Tibial artery (tissue), 4 donors: ENCODE measurements at regions not wholly inside any gene's neighbourhood (a gene's known extent, or its start where the extent isn't known, plus 50 kb on each side); places are given as distances from the start of the nearest gene placed in this dataset.

Source experiments
- DNase-seq, 2 donors: peaks; one replicate each; pipeline ENCODE4 v3.0.0-alpha.2; 2019
- H3K27ac ChIP-seq, 2 donors: fragments of 200-600 bp; sonication (generic) in 1 of 2; 1 replicate in 1 of 2; 2 replicates in 1 of 2; pipeline ENCODE4 v1.5.1; 2018 to 2019; ENCODE audit warnings: mild to moderate bottlenecking in 1 of 2
- H3K27me3 ChIP-seq, 2 donors: fragments of 200-600 bp; sonication (generic) in 1 of 2; one replicate each; pipeline versions ENCODE4 v1.5.1 to v1.6.0; 2016 to 2019
- H3K36me3 ChIP-seq, 3 donors: fragments of 200-600 bp; sonication (generic) in 2 of 3; one replicate each; pipeline ENCODE4 v1.5.1; 2016 to 2019; ENCODE audit warnings: mild to moderate bottlenecking in 2 of 3
- H3K4me1 ChIP-seq, 4 donors: fragments of 200-600 bp; sonication (generic) in 2 of 4; 1 replicate in 3 of 4; 2 replicates in 1 of 4; pipeline ENCODE4 v1.5.1; 2016 to 2019
- H3K4me3 ChIP-seq, 2 donors: fragments of 200-600 bp; sonication (generic) in 1 of 2; 1 replicate in 1 of 2; 2 replicates in 1 of 2; pipeline ENCODE4 v1.5.1; 2018 to 2019; ENCODE audit warnings: mild to moderate bottlenecking in 2 of 2
- H3K9me3 ChIP-seq, 3 donors: fragments of 200-600 bp; sonication (generic) in 1 of 3; one replicate each; pipeline ENCODE4 v1.5.1; 2016 to 2019
- intact Hi-C: fragments of 100-400 bp; cut with DNase I; formaldehyde crosslinking; loops from one replicate; pipeline ENCODE4 v1.15.0; 2023; ENCODE audit warnings: low total_unique reads
- TF ChIP-seq, protein P1 (sequence below), 2 experiments: fragments of 200-600 bp in 1 of 2; fragments of 450-650 bp in 1 of 2; IDR thresholded peaks; one replicate each; pipeline ENCODE4 v1.5.1; 2017 to 2019; ENCODE audit warnings: antibody characterized with exemption in 2 of 2, mild to moderate bottlenecking in 1 of 2, moderate library complexity in 1 of 2

DNA sequence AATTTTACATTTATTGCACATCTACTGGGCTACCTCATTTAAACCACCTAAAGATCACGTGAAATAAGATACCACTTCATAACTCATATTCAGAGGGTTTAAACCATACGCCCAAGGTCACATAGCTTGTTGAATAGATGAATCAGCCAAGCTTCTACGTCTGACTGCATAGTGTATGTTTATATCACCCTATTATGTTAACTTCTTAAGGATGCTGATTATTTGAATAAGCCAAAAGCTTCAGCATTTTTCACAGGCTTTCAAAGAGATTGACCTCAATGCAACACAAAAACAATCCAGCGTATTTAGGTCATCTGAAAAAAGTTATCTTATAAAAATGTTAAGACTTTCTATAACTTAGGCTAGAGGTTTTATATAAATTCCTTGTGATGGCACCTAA, 373.8 kb downstream of the TGFB2 start:
- TF ChIP-seq, protein P1, sequence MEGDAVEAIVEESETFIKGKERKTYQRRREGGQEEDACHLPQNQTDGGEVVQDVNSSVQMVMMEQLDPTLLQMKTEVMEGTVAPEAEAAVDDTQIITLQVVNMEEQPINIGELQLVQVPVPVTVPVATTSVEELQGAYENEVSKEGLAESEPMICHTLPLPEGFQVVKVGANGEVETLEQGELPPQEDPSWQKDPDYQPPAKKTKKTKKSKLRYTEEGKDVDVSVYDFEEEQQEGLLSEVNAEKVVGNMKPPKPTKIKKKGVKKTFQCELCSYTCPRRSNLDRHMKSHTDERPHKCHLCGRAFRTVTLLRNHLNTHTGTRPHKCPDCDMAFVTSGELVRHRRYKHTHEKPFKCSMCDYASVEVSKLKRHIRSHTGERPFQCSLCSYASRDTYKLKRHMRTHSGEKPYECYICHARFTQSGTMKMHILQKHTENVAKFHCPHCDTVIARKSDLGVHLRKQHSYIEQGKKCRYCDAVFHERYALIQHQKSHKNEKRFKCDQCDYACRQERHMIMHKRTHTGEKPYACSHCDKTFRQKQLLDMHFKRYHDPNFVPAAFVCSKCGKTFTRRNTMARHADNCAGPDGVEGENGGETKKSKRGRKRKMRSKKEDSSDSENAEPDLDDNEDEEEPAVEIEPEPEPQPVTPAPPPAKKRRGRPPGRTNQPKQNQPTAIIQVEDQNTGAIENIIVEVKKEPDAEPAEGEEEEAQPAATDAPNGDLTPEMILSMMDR (IDR thresholded peaks at IDR 0.05), result no peak
- DNase-seq, result no peak
- H3K9me3 ChIP-seq, result no peaks in the 10 kb centered on the region
- H3K4me1 ChIP-seq, result peaks cover 0 to 10% (median 0%) of the 10 kb centered on the region in 4 donors
- H3K36me3 ChIP-seq, result no peaks in the 10 kb centered on the region
- H3K4me3 ChIP-seq, result no peak overlapping the region
- no peak overlapping the region for H3K27ac ChIP-seq
- H3K27me3 ChIP-seq, result no peaks in the 10 kb centered on the region
- intact Hi-C loops, result no loop called here

DNA sequence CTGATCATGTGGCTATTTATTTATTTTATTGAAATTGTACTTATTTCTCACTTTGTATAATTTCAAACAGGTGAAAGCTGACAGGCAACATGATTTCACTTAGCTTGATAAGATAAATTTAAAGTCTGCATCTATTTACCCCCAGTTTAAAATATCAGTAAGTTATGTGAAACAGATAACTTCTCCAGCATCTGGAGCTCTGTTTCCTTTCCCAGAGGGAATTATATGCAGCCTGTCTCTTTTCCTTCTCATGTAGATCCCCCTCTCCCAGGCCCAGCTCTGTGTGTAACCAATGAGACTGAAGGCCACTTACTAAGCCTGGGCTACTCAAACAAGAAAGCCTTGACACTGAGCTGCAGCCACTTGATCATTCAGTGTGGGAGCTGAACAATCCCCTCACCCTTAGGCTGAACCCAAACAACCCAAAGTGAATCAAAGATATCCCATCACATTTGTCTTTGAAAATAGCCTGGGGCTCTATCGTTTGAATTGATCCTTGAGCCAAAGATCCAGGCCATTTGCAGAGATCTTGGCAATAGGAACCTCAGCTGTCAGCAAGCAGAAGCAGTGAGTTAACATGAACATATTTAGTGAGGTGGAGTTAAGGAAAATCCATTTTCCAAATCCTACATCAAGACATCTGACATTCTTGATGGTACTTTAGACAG, 383.9 kb downstream of the TGFB2 start:
- Histone ChIP-seq H3K27ac (no peak overlapping the region), H3K4me3 (no peak overlapping the region), H3K36me3 (no peaks in the 10 kb centered on the region), H3K27me3 (no peaks in the 10 kb centered on the region), H3K4me1 (no peaks in the 10 kb centered on the region), H3K9me3 (no peaks in the 10 kb centered on the region)
- intact Hi-C loops, result no loop called here
- TF ChIP-seq, protein P1 (IDR thresholded peaks at IDR 0.05), result no peak
- no peak for DNase-seq

DNA sequence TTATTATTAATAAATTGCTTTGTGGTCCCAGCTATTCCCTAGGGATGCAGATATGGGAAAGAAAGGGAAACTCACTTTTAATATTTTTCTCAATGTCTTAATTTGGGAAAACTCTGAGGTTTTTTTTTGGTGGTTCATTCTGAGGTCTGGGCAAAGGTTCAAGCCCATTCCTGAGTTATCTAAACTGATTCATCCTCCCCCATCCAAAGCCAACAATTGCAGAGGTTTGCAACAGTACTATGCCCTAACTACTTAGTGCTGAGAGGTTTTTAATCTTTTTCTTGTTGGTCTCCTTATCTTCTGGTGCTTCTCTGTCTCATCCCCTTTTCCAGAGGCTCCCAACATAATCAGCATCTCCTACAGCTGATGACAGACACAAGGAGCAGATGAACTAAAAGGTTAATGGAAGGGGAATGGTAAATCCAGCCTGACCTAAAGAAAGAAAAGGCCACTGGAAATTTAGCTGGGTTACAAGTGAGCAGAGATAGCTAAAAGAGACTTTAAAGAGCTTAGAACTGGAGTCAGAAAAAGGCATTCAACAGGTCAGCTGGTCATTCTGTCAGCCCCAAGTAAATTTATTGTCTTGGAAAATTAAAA, 390.4 kb downstream of the TGFB2 start:
- no peak overlapping the region for H3K4me3 ChIP-seq
- TF ChIP-seq, protein P1 (IDR thresholded peaks at IDR 0.05), result no peak
- DNase-seq, result no peak
- H3K9me3 ChIP-seq, result no peaks in the 10 kb centered on the region
- no peaks in the 10 kb centered on the region for H3K36me3 ChIP-seq
- no peak overlapping the region for H3K27ac ChIP-seq
- peaks cover 0 to 36% (median 4%) of the 10 kb centered on the region in 4 donors for H3K4me1 ChIP-seq
- intact Hi-C loops, result no loop called here
- no peaks in the 10 kb centered on the region for H3K27me3 ChIP-seq

DNA sequence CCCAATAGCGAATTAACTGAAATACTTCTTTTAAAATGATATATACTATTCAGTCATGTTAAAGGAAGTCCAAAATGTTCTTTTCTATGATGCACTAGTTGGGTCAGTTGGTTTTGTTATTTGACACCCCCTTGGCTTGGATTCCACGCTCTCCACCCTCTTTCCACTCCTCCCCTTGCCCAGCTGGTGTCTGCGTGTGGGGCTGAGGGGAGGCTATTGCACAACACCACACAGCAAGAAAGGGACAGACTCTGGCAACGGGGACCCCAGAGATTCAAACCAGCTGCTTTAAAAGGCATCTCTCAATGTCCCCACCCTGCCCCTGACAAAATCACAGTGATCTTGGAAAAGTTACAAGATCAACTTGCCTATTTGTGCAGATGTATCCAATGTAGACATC, 394.3 kb downstream of the TGFB2 start:
- intact Hi-C loops, result no loop called here
- no peak overlapping the region for H3K4me3 ChIP-seq
- H3K36me3 ChIP-seq, result no peaks in the 10 kb centered on the region
- H3K27ac ChIP-seq, result no peak overlapping the region
- H3K27me3 ChIP-seq, result no peaks in the 10 kb centered on the region
- peaks cover 0 to 36% (median 4%) of the 10 kb centered on the region in 4 donors for H3K4me1 ChIP-seq
- TF ChIP-seq, protein P1 (IDR thresholded peaks at IDR 0.05), result no peak
- H3K9me3 ChIP-seq, result no peaks in the 10 kb centered on the region
- peak; percentile 64 to 73 for DNase-seq

DNA sequence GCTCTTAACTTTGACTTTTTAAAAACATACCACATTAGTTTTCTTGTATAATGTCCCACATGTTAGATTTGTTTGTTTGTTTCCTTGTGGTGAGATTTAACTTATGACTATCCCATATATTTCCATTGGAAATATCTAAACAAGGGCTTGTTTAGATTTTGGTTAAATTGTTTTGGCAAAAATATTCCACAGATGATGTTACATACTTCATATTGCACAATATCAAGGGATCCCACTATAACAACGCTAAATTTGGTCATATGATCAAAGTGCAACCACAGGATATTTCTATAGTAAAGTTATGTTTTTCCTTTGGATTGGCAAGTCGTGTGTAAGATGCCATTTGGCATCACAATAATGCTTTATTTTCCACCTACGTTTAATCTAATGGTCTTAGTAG, 396.7 kb downstream of the TGFB2 start:
- Histone ChIP-seq H3K9me3 (no peaks in the 10 kb centered on the region), H3K27ac (no peak overlapping the region), H3K36me3 (no peaks in the 10 kb centered on the region), H3K27me3 (no peaks in the 10 kb centered on the region), H3K4me3 (no peak overlapping the region), H3K4me1 (peaks cover 0 to 18% (median 0%) of the 10 kb centered on the region in 4 donors)
- TF ChIP-seq, protein P1 (IDR thresholded peaks at IDR 0.05), result no peak
- intact Hi-C loops, result no loop called here
- no peak for DNase-seq
